ENCODE measurements at regions not wholly inside any gene's neighbourhood (a gene's known extent, or its start where the extent isn't known, plus 50 kb on each side); places are given as distances from the start of the nearest gene placed in this dataset.

GRCh38 chr5:160171666-160172065 is 52.4 kb upstream of the PWWP2A start:
- Histone ChIP-seq H3K27me3 (ENCODE audit: control insufficient read depth, insufficient read depth, low read length) (no peaks in the 10 kb centered on the region), H3K36me3 (ENCODE audit: control insufficient read depth in 2 of 3, insufficient read depth in 3 of 3, low read length in 3 of 3) (no peaks in the 10 kb centered on the region), H3K27ac (ENCODE audit: low read depth in 2 of 2, low read length in 2 of 2) (no peak overlapping the region), H3K9me3 (ENCODE audit: control insufficient read depth in 2 of 3, insufficient read depth in 1 of 3, low read length in 3 of 3) (no peaks in the 10 kb centered on the region), H3K4me1 (ENCODE audit: control insufficient read depth in 2 of 3, insufficient read depth in 2 of 3, low read depth in 1 of 3, low read length in 3 of 3) (no peaks in the 10 kb centered on the region), H3K9ac (ENCODE audit: low read length in 3 of 3) (no peak overlapping the region), H3K4me3 (ENCODE audit: low read length in 3 of 3) (no peak overlapping the region)
- no peak for FAIRE-seq
- no peak for TF ChIP-seq CTCF (IDR thresholded peaks at IDR 0.05; ENCODE audit: borderline replicate concordance, extremely low read depth, insufficient read depth)
- DNase-seq: no peak
- intact Hi-C loops (cut with DNase I): no loop called here

- no peak overlapping the region for H3K9ac ChIP-seq (ENCODE audit: low read length in 3 of 3)
- no peaks in the 10 kb centered on the region for H3K27me3 ChIP-seq (ENCODE audit: control insufficient read depth, insufficient read depth, low read length)
- TF ChIP-seq CTCF (IDR thresholded peaks at IDR 0.05; ENCODE audit: borderline replicate concordance, extremely low read depth, insufficient read depth): no peak
- H3K4me3 ChIP-seq (ENCODE audit: low read length in 3 of 3): peak overlapping the region in 1 of 3 donors; percentile 40
- intact Hi-C loops (cut with DNase I): no loop called here
- FAIRE-seq (no peak), DNase-seq (no peak)
- peak overlapping the region; percentile 70 to 76 for H3K27ac ChIP-seq (ENCODE audit: low read depth in 2 of 2, low read length in 2 of 2)
- H3K9me3 ChIP-seq (ENCODE audit: control insufficient read depth in 2 of 3, insufficient read depth in 1 of 3, low read length in 3 of 3): no peaks in the 10 kb centered on the region
- no peaks in the 10 kb centered on the region for H3K36me3 ChIP-seq (ENCODE audit: control insufficient read depth in 2 of 3, insufficient read depth in 3 of 3, low read length in 3 of 3)
- peaks cover 0 to 8% (median 0%) of the 10 kb centered on the region in 3 donors for H3K4me1 ChIP-seq (ENCODE audit: control insufficient read depth in 2 of 3, insufficient read depth in 2 of 3, low read depth in 1 of 3, low read length in 3 of 3)
These were observed 50.1 kb upstream of the PWWP2A start for GRCh38 chr5:160169326-160169725.

Data from kidney (tissue), 13 donors.